T1000 (cell line): ENCODE measurements at regions not wholly inside any gene's neighbourhood (a gene's known extent, or its start where the extent isn't known, plus 50 kb on each side); places are given as distances from the start of the nearest gene placed in this dataset.

ENCODE experiments used
- DNase-seq: peaks from one replicate; lab custom pipeline; 2025; ENCODE audit warnings: mixed read lengths; lab: John Stamatoyannopoulos, UW

- DNase-seq, result no peak
These were observed 240.7 kb upstream of the TRAM1L1 start for GRCh38 chr4:117326091-117326490.

GRCh38 chr4:117327491-117327890 lies 242.1 kb upstream of the TRAM1L1 start:
- no peak for DNase-seq

- DNase-seq, result no peak
These were observed 243.0 kb upstream of the TRAM1L1 start for GRCh38 chr4:117328333-117328732.

GRCh38 chr4:117331817-117332216 lies 246.4 kb upstream of the TRAM1L1 start:
- no peak for DNase-seq

GRCh38 chr4:117334451-117335188 lies 249.2 kb upstream of the TRAM1L1 start:
- DNase-seq, result no peak

GRCh38 chr4:117357437-117357836 lies 272.1 kb upstream of the TRAM1L1 start:
- DNase-seq, result no peak

GRCh38 chr4:117357866-117358265 lies 272.5 kb upstream of the TRAM1L1 start:
- no peak for DNase-seq

- no peak for DNase-seq
These were observed 285.7 kb upstream of the TRAM1L1 start for GRCh38 chr4:117370944-117371668.

- no peak for DNase-seq
These were observed 289.7 kb upstream of the TRAM1L1 start for GRCh38 chr4:117375101-117375500.

- DNase-seq, result no peak
These were observed 291.3 kb upstream of the TRAM1L1 start for GRCh38 chr4:117376692-117377091.

GRCh38 chr4:117378942-117379341 lies 293.6 kb upstream of the TRAM1L1 start:
- no peak for DNase-seq

- no peak for DNase-seq
These were observed 298.1 kb upstream of the TRAM1L1 start for GRCh38 chr4:117383468-117383867.

- DNase-seq, result no peak
These were observed 300.1 kb upstream of the TRAM1L1 start for GRCh38 chr4:117385526-117385925.

GRCh38 chr4:117387072-117387471 lies 301.7 kb upstream of the TRAM1L1 start:
- no peak for DNase-seq

GRCh38 chr4:117400039-117400835 lies 314.9 kb upstream of the TRAM1L1 start:
- DNase-seq, result no peak

- no peak for DNase-seq
These were observed 327.3 kb upstream of the TRAM1L1 start for GRCh38 chr4:117412661-117413060.

- DNase-seq, result no peak
These were observed 332.5 kb upstream of the TRAM1L1 start for GRCh38 chr4:117417856-117418255.

GRCh38 chr4:117420948-117421347 lies 335.6 kb upstream of the TRAM1L1 start:
- DNase-seq, result no peak

- DNase-seq, result no peak
These were observed 336.3 kb upstream of the TRAM1L1 start for GRCh38 chr4:117421706-117422105.

- DNase-seq, result no peak
These were observed 336.9 kb upstream of the TRAM1L1 start for GRCh38 chr4:117422297-117422696.

- DNase-seq, result no peak
These were observed 340.3 kb upstream of the TRAM1L1 start for GRCh38 chr4:117425636-117426035.

GRCh38 chr4:117428536-117428935 lies 343.2 kb upstream of the TRAM1L1 start:
- no peak for DNase-seq

GRCh38 chr4:117429061-117429460 lies 343.7 kb upstream of the TRAM1L1 start:
- no peak for DNase-seq
